ENCODE measurements at regions not wholly inside any gene's neighbourhood (a gene's known extent, or its start where the extent isn't known, plus 50 kb on each side); places are given as distances from the start of the nearest gene placed in this dataset.
"Not testable (repeated sequence)": the region's sequence is repeated elsewhere in the genome, so short reads cannot be mapped to it uniquely, and the experiment has no call there.

DNA sequence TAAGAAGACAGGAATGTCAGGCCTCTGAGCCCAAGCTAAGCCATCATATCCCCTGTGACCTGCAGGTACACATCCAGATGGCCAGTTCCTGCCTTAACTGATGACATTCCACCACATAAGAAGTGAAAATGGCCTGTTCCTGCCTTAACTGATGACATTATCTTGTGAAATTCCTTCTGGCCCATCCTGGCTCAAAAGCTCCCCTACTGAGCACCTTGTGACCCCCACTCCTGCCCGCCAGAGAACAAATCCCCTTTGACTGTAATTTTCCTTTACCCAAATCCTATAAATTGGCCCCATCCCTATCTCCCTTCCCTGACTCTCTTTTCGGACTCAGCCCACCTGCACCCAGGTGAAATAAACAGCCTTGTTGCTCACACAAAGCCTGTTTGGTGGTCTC is 537.2 kb upstream of the CRIM1 start:
- WGBS, 2 experiments: 67 to 76% methylated on average over 2 of the region's 2 CpGs
- not testable (repeated sequence) for H3K4me3 ChIP-seq (ENCODE audit: insufficient read depth, low read depth, low read length); H3K27me3 ChIP-seq (ENCODE audit: control insufficient read depth, insufficient read depth, low read length, poor library complexity, severe bottlenecking); H3K27ac ChIP-seq (ENCODE audit: insufficient read depth, low read depth, low read length, poor library complexity, severe bottlenecking); H3K9me3 ChIP-seq (ENCODE audit: control insufficient read depth, low read length); H3K36me3 ChIP-seq (ENCODE audit: control insufficient read depth, insufficient read depth, low read length)
- H3K4me1 ChIP-seq (ENCODE audit: control insufficient read depth, insufficient read depth, low read length): peaks cover 16% of the 10 kb centered on the region

DNA sequence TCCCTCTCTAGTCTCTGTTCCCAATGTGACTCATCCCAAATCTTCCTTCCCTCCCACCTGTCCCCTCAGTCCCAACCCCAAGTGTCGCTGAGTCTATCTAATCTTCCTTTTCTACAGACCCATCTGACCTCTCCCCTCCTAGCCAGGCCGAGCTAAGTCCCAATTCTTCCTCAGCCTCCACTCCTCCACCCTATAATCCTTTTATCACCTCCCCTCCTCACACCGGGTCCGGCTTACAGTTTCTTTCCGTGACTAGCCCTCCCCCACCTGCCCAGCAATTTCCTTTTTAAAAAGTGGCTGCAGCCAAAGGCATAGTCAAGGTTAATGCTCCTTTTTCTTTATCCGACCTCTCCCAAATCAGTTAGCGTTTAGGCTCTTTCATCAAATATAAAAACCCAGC is 541.0 kb upstream of the CRIM1 start:
- not testable (repeated sequence) for H3K4me3 ChIP-seq (ENCODE audit: insufficient read depth, low read depth, low read length); H3K27ac ChIP-seq (ENCODE audit: insufficient read depth, low read depth, low read length, poor library complexity, severe bottlenecking); H3K9me3 ChIP-seq (ENCODE audit: control insufficient read depth, low read length); H3K36me3 ChIP-seq (ENCODE audit: control insufficient read depth, insufficient read depth, low read length); H3K27me3 ChIP-seq (ENCODE audit: control insufficient read depth, insufficient read depth, low read length, poor library complexity, severe bottlenecking); H3K4me1 ChIP-seq (ENCODE audit: control insufficient read depth, insufficient read depth, low read length)
- 85 to 87% methylated on average over 7 of the region's 7 CpGs for WGBS, 2 experiments

DNA sequence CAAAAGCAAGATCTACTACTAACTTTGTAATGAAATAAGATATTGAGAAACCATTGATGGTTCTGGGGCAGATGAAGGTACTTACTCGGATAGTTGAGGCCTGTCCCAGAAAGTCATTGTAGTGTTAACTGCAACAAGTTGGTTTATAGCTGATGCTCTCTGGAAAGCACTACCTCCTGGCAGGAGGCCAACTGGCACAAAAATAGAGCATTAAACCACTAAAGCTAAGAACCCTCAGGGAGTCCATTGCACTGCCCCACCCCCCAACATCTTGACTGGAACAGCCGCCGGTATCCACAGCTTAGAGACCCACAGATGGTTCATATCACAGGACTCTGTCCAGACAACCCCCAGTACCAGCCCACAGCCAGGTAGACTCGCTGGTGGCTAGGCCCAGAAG is 552.5 kb upstream of the CRIM1 start:
- Histone ChIP-seq H3K27ac (ENCODE audit: insufficient read depth, low read depth, low read length, poor library complexity, severe bottlenecking) (no peak overlapping the region), H3K27me3 (ENCODE audit: control insufficient read depth, insufficient read depth, low read length, poor library complexity, severe bottlenecking) (no peaks in the 10 kb centered on the region), H3K4me1 (ENCODE audit: control insufficient read depth, insufficient read depth, low read length) (no peaks in the 10 kb centered on the region), H3K4me3 (ENCODE audit: insufficient read depth, low read depth, low read length) (no peak overlapping the region), H3K9me3 (ENCODE audit: control insufficient read depth, low read length) (no peaks in the 10 kb centered on the region), H3K36me3 (ENCODE audit: control insufficient read depth, insufficient read depth, low read length) (no peaks in the 10 kb centered on the region)
- WGBS, 2 experiments: 86 to 89% methylated on average over 4 of the region's 4 CpGs

DNA sequence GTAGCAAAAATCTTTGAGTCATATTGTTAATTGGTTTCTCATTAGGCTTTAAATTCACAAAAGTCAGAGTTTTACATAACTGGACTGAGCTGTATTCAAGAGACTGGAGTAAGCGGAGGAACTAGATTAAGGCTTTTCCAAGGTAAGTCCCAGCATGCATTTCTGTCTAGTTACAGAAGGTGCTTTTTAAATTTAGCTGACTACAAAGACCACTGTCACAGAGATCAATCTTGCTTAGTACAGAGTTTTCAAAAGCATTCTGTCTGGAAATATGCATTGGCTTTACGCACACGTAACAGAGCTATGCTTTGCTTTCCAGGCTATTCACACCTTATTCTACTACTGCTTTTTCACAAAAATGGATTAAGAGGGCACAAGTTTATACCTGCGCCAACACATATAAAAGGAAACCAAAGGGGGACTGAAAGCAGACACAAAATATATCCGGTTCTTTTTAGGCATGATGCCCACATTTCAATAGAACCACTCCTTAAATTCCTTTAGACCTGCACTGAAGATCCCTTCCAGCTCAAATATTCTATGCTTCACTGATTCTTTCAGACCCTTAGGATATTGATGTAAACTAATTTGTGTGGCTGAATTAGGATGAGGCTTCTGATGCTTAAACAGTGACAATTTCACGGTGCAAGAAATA is 560.7 kb upstream of the CRIM1 start:
- no peaks in the 10 kb centered on the region for H3K27me3 ChIP-seq (ENCODE audit: control insufficient read depth, insufficient read depth, low read length, poor library complexity, severe bottlenecking)
- no peak overlapping the region for H3K27ac ChIP-seq (ENCODE audit: insufficient read depth, low read depth, low read length, poor library complexity, severe bottlenecking)
- 93 to 96% methylated on average over 6 of the region's 6 CpGs for WGBS, 2 experiments
- H3K4me1 ChIP-seq (ENCODE audit: control insufficient read depth, insufficient read depth, low read length): peaks cover 7% of the 10 kb centered on the region
- no peaks in the 10 kb centered on the region for H3K9me3 ChIP-seq (ENCODE audit: control insufficient read depth, low read length)
- no peaks in the 10 kb centered on the region for H3K36me3 ChIP-seq (ENCODE audit: control insufficient read depth, insufficient read depth, low read length)
- no peak overlapping the region for H3K4me3 ChIP-seq (ENCODE audit: insufficient read depth, low read depth, low read length)

DNA sequence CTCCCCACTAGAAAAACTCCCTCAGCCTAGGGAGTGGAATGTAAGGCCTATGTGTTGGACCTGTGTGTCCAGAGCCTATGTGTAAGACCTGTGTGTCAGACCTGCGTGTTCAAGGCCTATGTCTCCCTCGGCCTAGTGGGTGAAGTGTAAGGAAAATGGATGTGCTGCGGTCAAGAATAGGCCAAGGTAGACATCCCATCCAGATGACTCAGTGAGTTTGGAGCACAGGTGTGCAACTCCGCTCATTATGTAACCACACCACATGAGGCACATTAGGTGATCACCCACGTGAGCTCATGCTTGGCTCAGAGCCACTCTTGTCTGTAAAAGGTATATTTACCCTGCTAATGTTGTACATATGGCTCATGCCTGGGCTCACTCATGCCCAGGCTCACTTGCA is 565.3 kb upstream of the CRIM1 start:
- Histone ChIP-seq H3K4me1 (ENCODE audit: control insufficient read depth, insufficient read depth, low read length) (peaks cover 4% of the 10 kb centered on the region), H3K4me3 (ENCODE audit: insufficient read depth, low read depth, low read length) (no peak overlapping the region), H3K36me3 (ENCODE audit: control insufficient read depth, insufficient read depth, low read length) (no peaks in the 10 kb centered on the region), H3K27me3 (ENCODE audit: control insufficient read depth, insufficient read depth, low read length, poor library complexity, severe bottlenecking) (no peaks in the 10 kb centered on the region), H3K27ac (ENCODE audit: insufficient read depth, low read depth, low read length, poor library complexity, severe bottlenecking) (no peak overlapping the region), H3K9me3 (ENCODE audit: control insufficient read depth, low read length) (peaks cover 2% of the 10 kb centered on the region)
- whole genome bisulfite sequencing, 2 experiments: 94 to 96% methylated on average over 5 of the region's 5 CpGs

DNA sequence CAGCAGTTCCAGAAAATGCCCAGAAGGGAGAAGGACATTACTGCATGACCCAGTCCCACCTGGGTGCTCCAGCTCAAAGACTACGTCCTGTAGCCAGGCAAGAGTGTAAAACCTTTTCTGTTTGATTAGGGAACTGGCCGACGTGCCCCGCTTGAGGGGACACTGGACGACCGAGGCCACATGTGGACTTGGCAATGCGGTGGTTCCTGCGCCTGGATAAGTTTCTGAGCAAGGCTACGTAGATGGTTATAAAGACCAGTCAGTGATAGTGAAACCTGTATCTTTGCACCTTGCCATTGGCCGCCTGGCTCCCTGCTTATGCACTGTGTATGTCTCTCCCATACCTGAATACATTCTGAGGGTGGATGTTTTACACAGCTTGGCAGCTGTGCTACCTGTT is 567.0 kb upstream of the CRIM1 start:
- peaks cover 2% of the 10 kb centered on the region for H3K9me3 ChIP-seq (ENCODE audit: control insufficient read depth, low read length)
- H3K4me3 ChIP-seq (ENCODE audit: insufficient read depth, low read depth, low read length): no peak overlapping the region
- 96 to 97% methylated on average over 10 of the region's 10 CpGs for WGBS, 2 experiments
- no peaks in the 10 kb centered on the region for H3K27me3 ChIP-seq (ENCODE audit: control insufficient read depth, insufficient read depth, low read length, poor library complexity, severe bottlenecking)
- no peaks in the 10 kb centered on the region for H3K36me3 ChIP-seq (ENCODE audit: control insufficient read depth, insufficient read depth, low read length)
- H3K27ac ChIP-seq (ENCODE audit: insufficient read depth, low read depth, low read length, poor library complexity, severe bottlenecking): no peak overlapping the region
- peaks cover 3% of the 10 kb centered on the region for H3K4me1 ChIP-seq (ENCODE audit: control insufficient read depth, insufficient read depth, low read length)

DNA sequence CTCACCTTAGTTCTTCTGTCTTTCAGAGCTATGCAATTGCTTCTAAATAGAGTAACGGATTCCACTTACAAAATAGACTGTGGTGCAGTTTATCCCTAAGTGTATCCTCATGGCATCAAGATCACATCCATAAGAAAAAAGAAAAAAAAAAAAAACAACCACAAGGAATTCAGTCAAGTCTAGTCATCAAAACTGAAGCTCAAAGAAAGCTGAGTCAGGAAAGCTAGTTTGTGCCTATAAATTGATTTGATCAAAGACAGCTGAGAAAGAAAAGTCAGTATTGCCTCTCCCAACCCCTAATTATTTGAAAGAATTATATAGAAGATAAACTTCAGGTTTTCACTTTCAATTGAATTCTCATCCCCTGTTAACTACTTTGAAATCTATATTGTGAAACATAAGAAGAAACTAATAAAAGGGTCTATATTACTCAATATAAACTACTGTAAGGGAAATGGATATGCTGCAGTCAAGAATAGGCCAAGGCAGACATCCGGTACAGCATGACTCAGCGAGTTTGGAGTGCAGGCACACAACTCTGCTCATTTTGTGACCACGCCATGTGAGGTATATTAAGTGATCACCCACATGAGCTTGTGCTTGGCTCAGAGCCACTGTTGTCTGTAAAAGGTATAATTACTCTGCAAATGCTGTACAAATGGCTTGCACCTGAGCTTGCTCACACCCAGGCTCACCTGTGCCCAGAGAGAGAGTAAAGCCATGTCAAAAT is 568.1 kb upstream of the CRIM1 start:
- H3K4me1 ChIP-seq (ENCODE audit: control insufficient read depth, insufficient read depth, low read length): peaks cover 3% of the 10 kb centered on the region
- no peak overlapping the region for H3K4me3 ChIP-seq (ENCODE audit: insufficient read depth, low read depth, low read length)
- no peaks in the 10 kb centered on the region for H3K36me3 ChIP-seq (ENCODE audit: control insufficient read depth, insufficient read depth, low read length)
- H3K27ac ChIP-seq (ENCODE audit: insufficient read depth, low read depth, low read length, poor library complexity, severe bottlenecking): no peak overlapping the region
- 96 to 99% methylated on average over 4 of the region's 4 CpGs for WGBS, 2 experiments
- H3K9me3 ChIP-seq (ENCODE audit: control insufficient read depth, low read length): peaks cover 2% of the 10 kb centered on the region
- no peaks in the 10 kb centered on the region for H3K27me3 ChIP-seq (ENCODE audit: control insufficient read depth, insufficient read depth, low read length, poor library complexity, severe bottlenecking)

DNA sequence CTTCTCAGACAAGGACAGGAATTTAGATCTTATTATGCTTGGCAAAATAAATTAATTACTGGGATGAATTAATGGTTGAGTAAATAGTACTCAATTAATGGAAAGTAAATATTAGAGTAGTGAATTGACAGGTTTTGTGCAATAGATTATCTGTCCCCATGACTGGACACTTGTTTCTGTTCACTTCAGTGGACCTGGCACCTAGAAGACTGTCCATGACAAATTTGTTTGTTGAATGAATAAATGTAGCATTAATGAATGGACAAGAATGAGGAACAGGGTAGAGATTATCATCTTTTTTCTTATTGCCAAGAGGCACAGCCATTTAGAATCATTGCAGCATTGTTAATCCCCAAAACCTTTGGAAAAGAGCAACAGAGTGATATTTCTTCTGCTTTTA is 570.0 kb upstream of the CRIM1 start:
- Histone ChIP-seq H3K9me3 (ENCODE audit: control insufficient read depth, low read length) (peaks cover 2% of the 10 kb centered on the region), H3K4me1 (ENCODE audit: control insufficient read depth, insufficient read depth, low read length) (no peaks in the 10 kb centered on the region), H3K27ac (ENCODE audit: insufficient read depth, low read depth, low read length, poor library complexity, severe bottlenecking) (no peak overlapping the region), H3K27me3 (ENCODE audit: control insufficient read depth, insufficient read depth, low read length, poor library complexity, severe bottlenecking) (no peaks in the 10 kb centered on the region), H3K36me3 (ENCODE audit: control insufficient read depth, insufficient read depth, low read length) (no peaks in the 10 kb centered on the region), H3K4me3 (ENCODE audit: insufficient read depth, low read depth, low read length) (no peak overlapping the region)

DNA sequence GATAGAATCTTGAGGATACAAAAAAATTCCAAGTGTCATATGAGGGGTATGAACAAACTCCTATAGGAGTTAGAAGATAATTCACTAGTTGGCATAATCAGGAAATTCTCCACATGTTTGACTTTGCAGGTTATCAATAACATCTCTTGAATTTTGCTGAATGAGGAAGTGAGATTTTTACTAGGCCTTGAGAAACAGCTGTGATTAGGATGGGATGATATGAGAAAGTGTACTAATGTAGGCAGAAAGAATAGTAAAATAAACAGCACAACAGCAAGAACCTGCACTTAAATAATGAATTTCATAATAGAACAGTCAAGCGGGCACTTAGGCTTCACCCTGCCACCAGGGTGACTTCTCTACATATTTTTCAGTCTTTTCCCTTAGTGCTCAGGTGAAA is 570.8 kb upstream of the CRIM1 start:
- Histone ChIP-seq H3K4me1 (ENCODE audit: control insufficient read depth, insufficient read depth, low read length) (no peaks in the 10 kb centered on the region), H3K4me3 (ENCODE audit: insufficient read depth, low read depth, low read length) (no peak overlapping the region), H3K9me3 (ENCODE audit: control insufficient read depth, low read length) (peaks cover 2% of the 10 kb centered on the region), H3K27ac (ENCODE audit: insufficient read depth, low read depth, low read length, poor library complexity, severe bottlenecking) (no peak overlapping the region), H3K27me3 (ENCODE audit: control insufficient read depth, insufficient read depth, low read length, poor library complexity, severe bottlenecking) (no peaks in the 10 kb centered on the region), H3K36me3 (ENCODE audit: control insufficient read depth, insufficient read depth, low read length) (no peaks in the 10 kb centered on the region)
- 88 to 95% methylated on average over 1 of the region's 1 CpG for WGBS, 2 experiments

DNA sequence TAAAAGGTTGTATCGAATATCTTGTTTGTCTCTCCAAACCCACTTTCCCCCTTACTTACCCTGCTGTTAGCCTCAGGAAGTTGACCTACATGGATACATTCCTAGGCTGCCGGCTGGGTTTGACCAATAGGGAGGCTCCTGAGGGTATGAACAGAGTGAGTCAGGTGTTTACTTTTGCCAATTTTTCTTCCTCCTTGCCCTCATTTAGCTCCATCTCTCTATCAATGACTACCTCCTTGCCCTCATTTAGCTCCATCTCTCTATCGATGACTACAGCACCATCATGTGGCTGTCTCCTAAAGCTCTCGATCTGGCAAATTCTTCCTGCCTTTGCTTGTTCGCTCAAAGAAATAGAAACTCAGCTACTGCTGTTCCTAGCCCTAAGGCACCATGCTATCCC is 571.9 kb upstream of the CRIM1 start:
- Histone ChIP-seq H3K27me3 (ENCODE audit: control insufficient read depth, insufficient read depth, low read length, poor library complexity, severe bottlenecking) (no peaks in the 10 kb centered on the region), H3K27ac (ENCODE audit: insufficient read depth, low read depth, low read length, poor library complexity, severe bottlenecking) (no peak overlapping the region), H3K4me3 (ENCODE audit: insufficient read depth, low read depth, low read length) (no peak overlapping the region), H3K36me3 (ENCODE audit: control insufficient read depth, insufficient read depth, low read length) (no peaks in the 10 kb centered on the region), H3K9me3 (ENCODE audit: control insufficient read depth, low read length) (peaks cover 2% of the 10 kb centered on the region), H3K4me1 (ENCODE audit: control insufficient read depth, insufficient read depth, low read length) (no peaks in the 10 kb centered on the region)
- 78 to 83% methylated on average over 4 to 5 of the region's 5 CpGs for WGBS, 2 experiments

All from ectodermal cell (in vitro differentiated cells).